Activated CD4-positive, alpha-beta T cell treated with anti-CD3 and anti-CD28 coated beads, Interleukin-2, amount 50 U/mL, for 24 hours (primary cell): ENCODE measurements at regions not wholly inside any gene's neighbourhood (a gene's known extent, or its start where the extent isn't known, plus 50 kb on each side); places are given as distances from the start of the nearest gene placed in this dataset.

Experiments
- DNase-seq, 2 donors: peaks; one replicate each; pipeline ENCODE4 v3.0.0-alpha.2; 2020; ENCODE audit warnings: low read depth in 1 of 2, low spot score in 1 of 2

- DNase-seq: no peak
Observed at GRCh38 chr20:4070323-4071177, 55.2 kb upstream of the RNF24 start.

- no peak for DNase-seq
Observed at GRCh38 chr20:4069751-4070150, 54.4 kb upstream of the RNF24 start.

- no peak for DNase-seq
Observed at GRCh38 chr20:4068708-4069107, 53.4 kb upstream of the RNF24 start.

GRCh38 chr20:4067600-4068261, 52.4 kb upstream of the RNF24 start:
- no peak for DNase-seq

DNA sequence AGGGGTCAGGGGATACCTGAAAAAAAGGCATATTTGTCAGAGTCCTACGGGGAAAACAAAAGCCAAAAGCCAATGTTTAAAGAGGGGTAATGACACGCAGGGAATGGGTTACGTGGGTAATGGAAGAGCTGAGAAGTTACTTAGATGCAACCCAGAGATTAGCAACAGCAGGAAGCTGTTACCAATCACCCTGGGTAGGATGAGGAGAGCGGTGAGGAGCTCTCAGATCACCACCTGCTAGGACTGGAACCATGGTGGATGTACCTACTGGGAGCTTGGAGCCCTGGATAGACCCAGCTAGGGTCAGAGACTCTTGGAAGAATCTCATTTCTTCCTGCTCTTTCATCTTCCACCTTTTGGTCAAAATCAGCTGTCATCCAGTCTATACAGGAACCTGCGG, 51.2 kb upstream of the RNF24 start:
- DNase-seq: no peak

GRCh38 chr20:4065391-4065844, 50.1 kb upstream of the RNF24 start:
- no peak for DNase-seq
